ENCODE measurements at regions not wholly inside any gene's neighbourhood (a gene's known extent, or its start where the extent isn't known, plus 50 kb on each side); places are given as distances from the start of the nearest gene placed in this dataset.

- no peaks in the 10 kb centered on the region for H3K4me1 ChIP-seq
- H3K9me3 ChIP-seq: no peaks in the 10 kb centered on the region
- intact Hi-C loops (cut with DNase I; ENCODE audit: low total_unique reads): no loop called here
- H3K27me3 ChIP-seq: no peaks in the 10 kb centered on the region
- no peak overlapping the region for H3K27ac ChIP-seq
- TF ChIP-seq, protein P1, sequence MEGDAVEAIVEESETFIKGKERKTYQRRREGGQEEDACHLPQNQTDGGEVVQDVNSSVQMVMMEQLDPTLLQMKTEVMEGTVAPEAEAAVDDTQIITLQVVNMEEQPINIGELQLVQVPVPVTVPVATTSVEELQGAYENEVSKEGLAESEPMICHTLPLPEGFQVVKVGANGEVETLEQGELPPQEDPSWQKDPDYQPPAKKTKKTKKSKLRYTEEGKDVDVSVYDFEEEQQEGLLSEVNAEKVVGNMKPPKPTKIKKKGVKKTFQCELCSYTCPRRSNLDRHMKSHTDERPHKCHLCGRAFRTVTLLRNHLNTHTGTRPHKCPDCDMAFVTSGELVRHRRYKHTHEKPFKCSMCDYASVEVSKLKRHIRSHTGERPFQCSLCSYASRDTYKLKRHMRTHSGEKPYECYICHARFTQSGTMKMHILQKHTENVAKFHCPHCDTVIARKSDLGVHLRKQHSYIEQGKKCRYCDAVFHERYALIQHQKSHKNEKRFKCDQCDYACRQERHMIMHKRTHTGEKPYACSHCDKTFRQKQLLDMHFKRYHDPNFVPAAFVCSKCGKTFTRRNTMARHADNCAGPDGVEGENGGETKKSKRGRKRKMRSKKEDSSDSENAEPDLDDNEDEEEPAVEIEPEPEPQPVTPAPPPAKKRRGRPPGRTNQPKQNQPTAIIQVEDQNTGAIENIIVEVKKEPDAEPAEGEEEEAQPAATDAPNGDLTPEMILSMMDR (IDR thresholded peaks at IDR 0.05): no peak
- TF ChIP-seq POLR2AphosphoS5 (IDR thresholded peaks at IDR 0.05) (no peak), POLR2A (IDR thresholded peaks at IDR 0.05) (no peak)
- no peak overlapping the region for H3K4me3 ChIP-seq
- H3K36me3 ChIP-seq: no peaks in the 10 kb centered on the region
- no peak for DNase-seq (ENCODE audit: low spot score in 2 of 2)
Measured at GRCh38 chr3:83740504-83740903, 1218.3 kb upstream of the CADM2 start.

- no peaks in the 10 kb centered on the region for H3K4me1 ChIP-seq
- no peak overlapping the region for H3K4me3 ChIP-seq
- H3K36me3 ChIP-seq: no peaks in the 10 kb centered on the region
- no peak for TF ChIP-seq POLR2AphosphoS5 (IDR thresholded peaks at IDR 0.05)
- TF ChIP-seq POLR2A (IDR thresholded peaks at IDR 0.05): no peak
- TF ChIP-seq, protein P1 (IDR thresholded peaks at IDR 0.05): no peak
- H3K27ac ChIP-seq: no peak overlapping the region
- H3K9me3 ChIP-seq: no peaks in the 10 kb centered on the region
- no peak for DNase-seq (ENCODE audit: low spot score in 2 of 2)
- no peaks in the 10 kb centered on the region for H3K27me3 ChIP-seq
- intact Hi-C loops (cut with DNase I; ENCODE audit: low total_unique reads): no loop called here
Measured at GRCh38 chr3:83765956-83766355, 1192.8 kb upstream of the CADM2 start.

DNA sequence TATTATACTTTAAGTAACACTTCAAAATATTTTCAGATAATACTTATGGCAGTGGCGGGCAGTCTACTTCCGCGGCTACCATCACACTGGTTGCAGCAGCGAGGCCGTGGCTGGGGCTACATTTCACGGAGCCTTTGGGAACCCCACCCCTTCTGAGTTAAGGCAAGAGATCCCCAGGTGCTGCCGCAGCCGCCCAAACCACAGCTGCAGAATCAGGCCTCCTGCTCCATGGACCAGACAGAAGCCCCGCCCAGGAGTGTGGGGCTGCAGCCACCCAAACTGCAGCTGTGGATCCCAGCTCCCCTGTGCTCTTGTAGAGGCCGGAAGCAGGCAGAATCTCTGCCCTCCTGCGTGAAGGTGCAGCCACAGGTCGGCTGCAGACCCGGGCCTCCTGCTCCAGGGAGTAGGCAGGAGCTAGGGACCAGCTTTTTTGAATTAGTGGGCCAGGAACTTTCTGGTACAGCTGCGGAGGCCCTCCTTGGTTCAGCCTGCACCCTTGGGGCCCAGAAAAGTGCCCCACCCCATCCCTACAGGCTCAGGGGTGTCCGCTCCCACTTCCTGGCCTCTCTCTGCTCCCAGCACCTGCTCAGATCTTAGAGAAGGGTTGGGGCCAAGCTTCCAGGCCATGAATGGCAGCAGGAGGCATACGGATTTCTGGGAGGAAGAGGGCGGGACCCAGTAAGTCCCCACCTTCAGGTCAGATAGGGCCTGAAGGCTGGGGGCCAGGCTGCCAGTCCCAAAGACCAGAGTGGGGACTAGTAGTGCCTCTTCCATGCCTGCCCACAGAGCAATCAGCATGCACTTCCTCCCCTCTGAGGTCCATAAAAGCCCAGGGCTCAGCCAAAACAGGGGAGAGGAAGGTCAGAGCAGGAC, 1188.8 kb upstream of the CADM2 start:
- TF ChIP-seq POLR2A (IDR thresholded peaks at IDR 0.05) (no peak), POLR2AphosphoS5 (IDR thresholded peaks at IDR 0.05) (no peak)
- TF ChIP-seq, protein P1 (IDR thresholded peaks at IDR 0.05): no peak
- no peaks in the 10 kb centered on the region for H3K9me3 ChIP-seq
- H3K27me3 ChIP-seq: no peaks in the 10 kb centered on the region
- H3K27ac ChIP-seq: no peak overlapping the region
- intact Hi-C loops (cut with DNase I; ENCODE audit: low total_unique reads): no loop called here
- DNase-seq (ENCODE audit: low spot score in 2 of 2): no peak
- H3K36me3 ChIP-seq: no peaks in the 10 kb centered on the region
- no peaks in the 10 kb centered on the region for H3K4me1 ChIP-seq
- no peak overlapping the region for H3K4me3 ChIP-seq

- no peaks in the 10 kb centered on the region for H3K4me1 ChIP-seq
- intact Hi-C loops (cut with DNase I; ENCODE audit: low total_unique reads): no loop called here
- H3K4me3 ChIP-seq: no peak overlapping the region
- H3K27ac ChIP-seq: no peak overlapping the region
- DNase-seq (ENCODE audit: low spot score in 2 of 2): no peak
- H3K27me3 ChIP-seq: no peaks in the 10 kb centered on the region
- TF ChIP-seq, protein P1 (IDR thresholded peaks at IDR 0.05): no peak
- no peak for TF ChIP-seq POLR2A (IDR thresholded peaks at IDR 0.05)
- TF ChIP-seq POLR2AphosphoS5 (IDR thresholded peaks at IDR 0.05): no peak
- no peaks in the 10 kb centered on the region for H3K9me3 ChIP-seq
- no peaks in the 10 kb centered on the region for H3K36me3 ChIP-seq
Measured at GRCh38 chr3:83770664-83771402, 1188.0 kb upstream of the CADM2 start.

GRCh38 chr3:83802801-83803200, 1156.0 kb upstream of the CADM2 start:
- DNase-seq (ENCODE audit: low spot score in 2 of 2): no peak
- TF ChIP-seq, protein P1 (IDR thresholded peaks at IDR 0.05): no peak
- TF ChIP-seq POLR2AphosphoS5 (IDR thresholded peaks at IDR 0.05) (no peak), POLR2A (IDR thresholded peaks at IDR 0.05) (no peak)
- H3K27me3 ChIP-seq: no peaks in the 10 kb centered on the region

More at GRCh38 chr3:83802801-83803200, 1156.0 kb upstream of the CADM2 start:
- no peak overlapping the region for H3K27ac ChIP-seq
- H3K36me3 ChIP-seq: no peaks in the 10 kb centered on the region
- no peaks in the 10 kb centered on the region for H3K9me3 ChIP-seq
- intact Hi-C loops (cut with DNase I; ENCODE audit: low total_unique reads): no loop called here
- no peak overlapping the region for H3K4me3 ChIP-seq
- H3K4me1 ChIP-seq: no peaks in the 10 kb centered on the region

All from breast epithelium (tissue), 4 donors.